ENCODE measurements at regions not wholly inside any gene's neighbourhood (a gene's known extent, or its start where the extent isn't known, plus 50 kb on each side); places are given as distances from the start of the nearest gene placed in this dataset.

DNA sequence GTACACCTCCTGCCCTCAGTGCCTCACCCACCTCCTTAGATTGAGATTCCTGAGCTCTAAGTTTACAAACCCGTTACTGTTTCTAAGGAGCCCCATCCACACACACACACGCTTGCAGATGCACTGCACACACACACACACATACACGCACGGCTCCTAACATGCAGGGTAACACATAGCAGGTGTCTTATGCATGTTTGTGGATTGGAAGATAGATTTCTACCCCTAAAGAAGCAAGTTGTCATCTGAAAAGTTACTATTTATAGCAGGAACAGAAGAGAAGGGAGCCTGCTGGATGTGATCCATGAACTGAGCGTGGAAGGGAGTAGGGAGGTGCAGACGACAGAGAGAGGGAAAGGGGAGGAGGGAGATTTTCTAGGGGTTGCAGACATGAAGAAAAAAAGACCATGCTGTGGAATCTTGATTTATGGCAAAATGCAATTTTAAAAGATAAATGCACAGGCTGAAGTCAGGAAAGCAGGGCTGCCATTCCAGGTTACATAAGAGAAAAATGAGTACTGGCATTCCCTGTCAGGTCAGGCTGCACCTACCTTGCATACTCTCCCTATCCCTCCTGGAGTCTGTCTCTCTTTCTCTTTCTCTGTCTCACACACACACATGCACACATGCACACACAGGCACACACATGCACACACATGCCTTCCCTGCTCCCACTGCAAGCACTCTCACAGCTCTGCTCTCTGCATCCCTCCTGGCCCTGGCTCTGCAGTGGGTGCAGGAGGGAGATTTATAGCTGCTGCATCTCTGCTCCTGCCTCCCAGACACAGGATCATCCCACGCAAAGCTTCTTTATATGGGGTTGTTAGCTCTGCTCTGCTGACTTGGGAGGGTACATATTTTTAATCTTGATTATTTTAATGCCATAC is 192.6 kb upstream of the MYT1L start (continued):
- no peak for TF ChIP-seq ZNF207 (IDR thresholded peaks at IDR 0.05; ENCODE audit: borderline replicate concordance)

GRCh38 chr2:2520401-2520811 is 189.3 kb upstream of the MYT1L start:
- Histone ChIP-seq H3K27ac (ENCODE audit: control insufficient read depth, insufficient read depth) (no peak overlapping the region), H3K4me1 (ENCODE audit: control insufficient read depth, insufficient read depth, low read length) (no peaks in the 10 kb centered on the region), H4K20me1 (ENCODE audit: control insufficient read depth, insufficient read depth) (no peaks in the 10 kb centered on the region), H3K27me3 (replicated peaks in 1 of 2; ENCODE audit: control insufficient read depth in 2 of 2, insufficient read depth in 2 of 2, low read length in 1 of 2) (no peaks in the 10 kb centered on the region; a peak in 1 of 4 replicates), H3K36me3 (ENCODE audit: control insufficient read depth in 2 of 2, insufficient read depth in 2 of 2, low read length in 1 of 2) (no peaks in the 10 kb centered on the region), H3K9me3 (replicated peaks; ENCODE audit: control insufficient read depth, insufficient read depth, low read length) (no peaks in the 10 kb centered on the region), H3K4me3 (no peak overlapping the region), H2AFZ (ENCODE audit: control insufficient read depth, low read depth, low read length) (no peak overlapping the region), H3K9ac (ENCODE audit: control insufficient read depth, insufficient read depth, low read length) (no peak overlapping the region), H3K79me2 (ENCODE audit: control insufficient read depth, insufficient read depth, low read length) (no peaks in the 10 kb centered on the region), H3K4me2 (ENCODE audit: control insufficient read depth, insufficient read depth) (no peak overlapping the region)
- ChIA-PET POLR2A (no interaction called here), SMC1A (ENCODE audit: uncharacterized antibody, unreplicated experiment) (no interaction called here), RAD21 (ENCODE audit: unreplicated experiment) (no interaction called here), CTCF (no interaction called here)
- WGBS (ENCODE audit: insufficient coverage, insufficient replicate concordance, low lambda C conversion rate, missing lambda C conversion rate) = 49% methylated on average over 10 of the region's 10 CpGs
- in situ Hi-C loops (cut with MboI) = no loop called here
- BruUV-seq (replicated peaks) = no TSS peak
- intact Hi-C loops (cut with micrococcal nuclease; ENCODE audit: unreplicated experiment) = no loop called here
- TF ChIP-seq SMAD1 (IDR thresholded peaks at IDR 0.05; ENCODE audit: low read depth, partially characterized antibody) (no peak), ZNF207 (IDR thresholded peaks at IDR 0.05; ENCODE audit: borderline replicate concordance) (no peak)
- FAIRE-seq = no peak
- no peak for ATAC-seq
- no peak for DNase-seq (ENCODE audit: low read depth, low spot score)

GRCh38 chr2:2519381-2519780 is 188.3 kb upstream of the MYT1L start:
- H4K20me1 ChIP-seq (ENCODE audit: control insufficient read depth, insufficient read depth) = no peaks in the 10 kb centered on the region
- intact Hi-C loops (cut with micrococcal nuclease; ENCODE audit: unreplicated experiment) (no loop called here), in situ Hi-C loops (cut with MboI) (no loop called here)
- no peak overlapping the region for H2AFZ ChIP-seq (ENCODE audit: control insufficient read depth, low read depth, low read length)
- no peaks in the 10 kb centered on the region for H3K9me3 ChIP-seq (replicated peaks; ENCODE audit: control insufficient read depth, insufficient read depth, low read length)
- H3K27ac ChIP-seq (ENCODE audit: control insufficient read depth, insufficient read depth) = no peak overlapping the region
- DNase-seq (ENCODE audit: low read depth, low spot score) (no peak), FAIRE-seq (no peak), ATAC-seq (no peak)
- no peaks in the 10 kb centered on the region for H3K79me2 ChIP-seq (ENCODE audit: control insufficient read depth, insufficient read depth, low read length)
- RAD21 ChIA-PET (ENCODE audit: unreplicated experiment) = no interaction called here
- H3K4me1 ChIP-seq (ENCODE audit: control insufficient read depth, insufficient read depth, low read length) = no peaks in the 10 kb centered on the region
- SMC1A ChIA-PET (ENCODE audit: uncharacterized antibody, unreplicated experiment) = no interaction called here
- no peaks in the 10 kb centered on the region; a peak in 1 of 4 replicates for H3K27me3 ChIP-seq (replicated peaks in 1 of 2; ENCODE audit: control insufficient read depth in 2 of 2, insufficient read depth in 2 of 2, low read length in 1 of 2)
- no peak overlapping the region for H3K4me2 ChIP-seq (ENCODE audit: control insufficient read depth, insufficient read depth)
- CTCF ChIA-PET = no interaction called here
- no peak overlapping the region for H3K4me3 ChIP-seq
- POLR2A ChIA-PET = no interaction called here
- 0% methylated on average over 1 of the region's 1 CpG for WGBS (ENCODE audit: insufficient coverage, insufficient replicate concordance, low lambda C conversion rate, missing lambda C conversion rate)
- no TSS peak for BruUV-seq (replicated peaks)
- H3K36me3 ChIP-seq (ENCODE audit: control insufficient read depth in 2 of 2, insufficient read depth in 2 of 2, low read length in 1 of 2) = no peaks in the 10 kb centered on the region
- no peak overlapping the region for H3K9ac ChIP-seq (ENCODE audit: control insufficient read depth, insufficient read depth, low read length)
- no peak for TF ChIP-seq CUX1 (IDR thresholded peaks at IDR 0.05; ENCODE audit: insufficient replicate concordance, low read depth, low read length)
- no peak for TF ChIP-seq NR2C1 (IDR thresholded peaks at IDR 0.05)
- no peak for TF ChIP-seq SUPT20H (IDR thresholded peaks at IDR 0.05; ENCODE audit: borderline replicate concordance, control insufficient read depth, low read depth, low read length)
- no peak for TF ChIP-seq PKNOX1 (IDR thresholded peaks at IDR 0.05)
- no peak for TF ChIP-seq SMARCA5 (IDR thresholded peaks at IDR 0.05)
- TF ChIP-seq YBX1 (IDR thresholded peaks at IDR 0.05) = no peak
- no peak for TF ChIP-seq ZSCAN29 (IDR thresholded peaks at IDR 0.05)

Measured in GM12878 (cell line).